Sigmoid colon (tissue), 6 donors: ENCODE measurements at regions not wholly inside any gene's neighbourhood (a gene's known extent, or its start where the extent isn't known, plus 50 kb on each side); places are given as distances from the start of the nearest gene placed in this dataset.
"Not testable (repeated sequence)": the region's sequence is repeated elsewhere in the genome, so short reads cannot be mapped to it uniquely, and the experiment has no call there.

ENCODE experiments used
- DNase-seq: peaks from one replicate; pipeline ENCODE4 v3.0.0-alpha.2; 2019
- H3K27ac ChIP-seq, 4 donors: fragments of 200-600 bp; sonication (generic); one replicate each; pipeline ENCODE4 v1.5.1; 2016 to 2019; ENCODE audit warnings: mild to moderate bottlenecking in 1 of 4
- H3K27me3 ChIP-seq, 3 donors: fragments of 200-600 bp; sonication (generic); one replicate each; pipeline ENCODE4 v1.5.1; 2019; ENCODE audit warnings: mild to moderate bottlenecking in 1 of 3
- H3K36me3 ChIP-seq, 4 donors: fragments of 200-600 bp; sonication (generic); one replicate each; pipeline ENCODE4 v1.5.1; 2016 to 2019
- H3K4me1 ChIP-seq, 4 donors: fragments of 200-600 bp; sonication (generic); one replicate each; pipeline ENCODE4 v1.5.1; 2017 to 2019
- H3K4me3 ChIP-seq, 4 donors: fragments of 200-600 bp; sonication (generic); one replicate each; pipeline ENCODE4 v1.5.1; 2017 to 2019; ENCODE audit warnings: mild to moderate bottlenecking in 2 of 4, moderate library complexity in 1 of 4
- H3K9me3 ChIP-seq, 4 donors: fragments of 200-600 bp in 3 of 4; sonication (generic) in 3 of 4; one replicate each; pipeline versions ENCODE4 v1.5.1 to v1.6.1; 2013 to 2019
- EP300 ChIP-seq, 4 donors: sonication (generic); formaldehyde crosslinking; IDR thresholded peaks; one replicate each; pipeline ENCODE4 v1.6.1; 2017; ENCODE audit warnings: antibody characterized with exemption in 4 of 4
- POLR2A ChIP-seq, 2 donors: fragments of 450-650 bp; IDR thresholded peaks; one replicate each; pipeline ENCODE4 v1.6.1; 2016; ENCODE audit warnings: antibody characterized with exemption in 2 of 2, mild to moderate bottlenecking in 2 of 2, moderate library complexity in 2 of 2
- POLR2AphosphoS5 ChIP-seq, 4 donors: sonication (generic); formaldehyde crosslinking; IDR thresholded peaks; one replicate each; pipeline ENCODE4 v1.6.1; 2017; ENCODE audit warnings: antibody characterized with exemption in 4 of 4
- WGBS, 2 donors: extraction: QIAGEN DNeasy Blood & Tissue Kit; methylation state at CpG; one replicate each; pipeline ENCODE4 v1.1.7; 2013; 5-methylcytosine and 5-hydroxymethylcytosine counted together
- intact Hi-C: fragments of 100-400 bp; cut with DNase I; formaldehyde crosslinking; loops from one replicate; pipeline ENCODE4 v1.15.1; 2023
- TF ChIP-seq, protein P1 (sequence below), 4 experiments: fragments of 450-650 bp in 3 of 4; fragments of 200-600 bp in 1 of 4; IDR thresholded peaks; one replicate each; pipeline ENCODE4 v1.5.1; 2016 to 2019; ENCODE audit warnings: antibody characterized with exemption in 4 of 4, mild to moderate bottlenecking in 3 of 4, moderate library complexity in 2 of 4
- donor health status: healthy with polysubstance abuse.
- donor health status: healthy.

DNA sequence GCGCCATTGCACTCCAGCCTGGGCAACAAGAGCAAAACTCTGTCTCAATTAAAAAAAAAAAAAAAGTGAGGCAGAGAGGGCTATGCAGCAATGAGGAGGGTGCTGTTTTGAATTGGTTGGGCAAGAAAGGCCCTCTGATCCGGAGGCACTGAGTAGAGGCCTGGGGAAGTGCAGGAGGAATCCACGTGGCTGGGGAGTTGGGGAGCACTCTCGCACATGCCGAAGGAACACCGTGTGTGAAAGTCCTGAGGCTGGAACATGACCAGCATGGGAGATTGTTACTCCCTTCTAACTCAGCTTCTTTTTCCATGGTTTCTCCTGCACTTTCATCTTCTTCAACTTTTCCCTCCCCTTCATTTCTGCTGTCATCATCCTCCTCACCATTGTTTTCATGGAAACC lies 347.9 kb upstream of the HS6ST1 start:
- intact Hi-C loops, result no loop called here
- H3K9me3 ChIP-seq, result no peaks in the 10 kb centered on the region
- no peaks in the 10 kb centered on the region for H3K27me3 ChIP-seq
- no peak overlapping the region for H3K27ac ChIP-seq
- no peaks in the 10 kb centered on the region for H3K36me3 ChIP-seq
- no peak overlapping the region for H3K4me3 ChIP-seq
- H3K4me1 ChIP-seq, result no peaks in the 10 kb centered on the region
- no peak for TF ChIP-seq EP300 (IDR thresholded peaks at IDR 0.05)
- TF ChIP-seq, protein P1, sequence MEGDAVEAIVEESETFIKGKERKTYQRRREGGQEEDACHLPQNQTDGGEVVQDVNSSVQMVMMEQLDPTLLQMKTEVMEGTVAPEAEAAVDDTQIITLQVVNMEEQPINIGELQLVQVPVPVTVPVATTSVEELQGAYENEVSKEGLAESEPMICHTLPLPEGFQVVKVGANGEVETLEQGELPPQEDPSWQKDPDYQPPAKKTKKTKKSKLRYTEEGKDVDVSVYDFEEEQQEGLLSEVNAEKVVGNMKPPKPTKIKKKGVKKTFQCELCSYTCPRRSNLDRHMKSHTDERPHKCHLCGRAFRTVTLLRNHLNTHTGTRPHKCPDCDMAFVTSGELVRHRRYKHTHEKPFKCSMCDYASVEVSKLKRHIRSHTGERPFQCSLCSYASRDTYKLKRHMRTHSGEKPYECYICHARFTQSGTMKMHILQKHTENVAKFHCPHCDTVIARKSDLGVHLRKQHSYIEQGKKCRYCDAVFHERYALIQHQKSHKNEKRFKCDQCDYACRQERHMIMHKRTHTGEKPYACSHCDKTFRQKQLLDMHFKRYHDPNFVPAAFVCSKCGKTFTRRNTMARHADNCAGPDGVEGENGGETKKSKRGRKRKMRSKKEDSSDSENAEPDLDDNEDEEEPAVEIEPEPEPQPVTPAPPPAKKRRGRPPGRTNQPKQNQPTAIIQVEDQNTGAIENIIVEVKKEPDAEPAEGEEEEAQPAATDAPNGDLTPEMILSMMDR (IDR thresholded peaks at IDR 0.05), result no peak
- no peak for TF ChIP-seq POLR2AphosphoS5 (IDR thresholded peaks at IDR 0.05)
- TF ChIP-seq POLR2A (IDR thresholded peaks at IDR 0.05), result no peak
- no peak for DNase-seq
- 89 to 90% methylated on average over 6 of the region's 6 CpGs for WGBS, 2 donors

DNA sequence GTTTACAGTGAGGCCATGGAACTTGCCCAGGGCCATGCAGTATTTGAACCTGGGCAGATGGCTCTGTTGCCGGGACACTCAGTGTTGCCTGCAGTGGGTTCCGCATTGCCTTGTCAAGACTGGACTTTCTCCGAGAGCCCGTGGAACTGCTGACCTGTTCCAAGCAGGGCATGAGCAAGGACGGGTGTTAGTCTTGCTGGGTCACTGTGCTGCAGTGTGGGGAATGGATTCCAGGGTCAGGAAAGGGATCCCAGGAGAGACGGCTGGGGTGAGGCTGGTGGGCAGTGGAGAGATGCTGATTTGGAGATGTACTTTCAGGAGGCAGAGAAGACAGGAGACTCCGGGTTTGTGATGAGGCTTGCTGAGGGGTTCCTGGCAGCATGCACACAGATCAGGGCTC lies 348.7 kb upstream of the HS6ST1 start:
- TF ChIP-seq POLR2A (IDR thresholded peaks at IDR 0.05), result no peak
- no peak for TF ChIP-seq POLR2AphosphoS5 (IDR thresholded peaks at IDR 0.05)
- no peak for TF ChIP-seq EP300 (IDR thresholded peaks at IDR 0.05)
- TF ChIP-seq, protein P1 (IDR thresholded peaks at IDR 0.05), result no peak
- Histone ChIP-seq H3K4me1 (no peaks in the 10 kb centered on the region), H3K36me3 (no peaks in the 10 kb centered on the region), H3K4me3 (no peak overlapping the region), H3K9me3 (no peaks in the 10 kb centered on the region), H3K27ac (no peak overlapping the region), H3K27me3 (no peaks in the 10 kb centered on the region)
- intact Hi-C loops, result no loop called here
- DNase-seq, result no peak
- WGBS, 2 donors, result 86 to 94% methylated on average over 7 of the region's 7 CpGs

DNA sequence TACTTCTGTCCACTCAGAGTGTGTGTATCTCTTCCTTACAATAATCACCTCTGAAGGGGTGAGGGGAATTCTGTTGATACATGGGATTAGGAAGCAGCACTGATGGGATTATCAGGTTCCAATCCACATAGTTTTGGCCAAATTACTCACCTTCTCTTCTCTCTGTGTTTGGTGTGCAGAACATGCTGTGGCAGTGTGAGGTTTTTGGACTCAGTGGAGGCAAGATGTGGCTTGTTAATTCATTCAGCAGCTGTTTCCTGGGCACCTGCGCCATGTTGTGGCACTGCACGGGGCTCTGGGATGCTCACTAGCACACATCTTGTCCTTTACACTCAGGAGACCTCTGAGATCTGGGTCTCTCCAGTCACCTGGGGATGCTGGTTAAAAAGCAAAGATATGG lies 350.3 kb upstream of the HS6ST1 start:
- 57 to 84% methylated on average over 2 of the region's 2 CpGs for WGBS, 2 donors
- DNase-seq, result no peak
- H3K9me3 ChIP-seq, result no peaks in the 10 kb centered on the region
- H3K27ac ChIP-seq, result no peak overlapping the region
- intact Hi-C loops, result no loop called here
- no peaks in the 10 kb centered on the region for H3K4me1 ChIP-seq
- no peaks in the 10 kb centered on the region for H3K36me3 ChIP-seq
- TF ChIP-seq EP300 (IDR thresholded peaks at IDR 0.05) (no peak), POLR2AphosphoS5 (IDR thresholded peaks at IDR 0.05) (no peak), POLR2A (IDR thresholded peaks at IDR 0.05) (no peak)
- TF ChIP-seq, protein P1 (IDR thresholded peaks at IDR 0.05), result no peak
- H3K27me3 ChIP-seq, result no peaks in the 10 kb centered on the region
- no peak overlapping the region for H3K4me3 ChIP-seq

GRCh38 chr2:128670066-128670465 lies 351.4 kb upstream of the HS6ST1 start:
- no peak for DNase-seq
- TF ChIP-seq POLR2AphosphoS5 (IDR thresholded peaks at IDR 0.05), result no peak
- no peak for TF ChIP-seq EP300 (IDR thresholded peaks at IDR 0.05)
- TF ChIP-seq, protein P1 (IDR thresholded peaks at IDR 0.05), result no peak
- TF ChIP-seq POLR2A (IDR thresholded peaks at IDR 0.05), result no peak
- Histone ChIP-seq H3K4me1 (no peaks in the 10 kb centered on the region), H3K27me3 (no peaks in the 10 kb centered on the region), H3K9me3 (no peaks in the 10 kb centered on the region), H3K27ac (no peak overlapping the region), H3K4me3 (no peak overlapping the region), H3K36me3 (no peaks in the 10 kb centered on the region)
- WGBS, 2 donors, result 89 to 97% methylated on average over 1 of the region's 1 CpG
- intact Hi-C loops, result no loop called here

DNA sequence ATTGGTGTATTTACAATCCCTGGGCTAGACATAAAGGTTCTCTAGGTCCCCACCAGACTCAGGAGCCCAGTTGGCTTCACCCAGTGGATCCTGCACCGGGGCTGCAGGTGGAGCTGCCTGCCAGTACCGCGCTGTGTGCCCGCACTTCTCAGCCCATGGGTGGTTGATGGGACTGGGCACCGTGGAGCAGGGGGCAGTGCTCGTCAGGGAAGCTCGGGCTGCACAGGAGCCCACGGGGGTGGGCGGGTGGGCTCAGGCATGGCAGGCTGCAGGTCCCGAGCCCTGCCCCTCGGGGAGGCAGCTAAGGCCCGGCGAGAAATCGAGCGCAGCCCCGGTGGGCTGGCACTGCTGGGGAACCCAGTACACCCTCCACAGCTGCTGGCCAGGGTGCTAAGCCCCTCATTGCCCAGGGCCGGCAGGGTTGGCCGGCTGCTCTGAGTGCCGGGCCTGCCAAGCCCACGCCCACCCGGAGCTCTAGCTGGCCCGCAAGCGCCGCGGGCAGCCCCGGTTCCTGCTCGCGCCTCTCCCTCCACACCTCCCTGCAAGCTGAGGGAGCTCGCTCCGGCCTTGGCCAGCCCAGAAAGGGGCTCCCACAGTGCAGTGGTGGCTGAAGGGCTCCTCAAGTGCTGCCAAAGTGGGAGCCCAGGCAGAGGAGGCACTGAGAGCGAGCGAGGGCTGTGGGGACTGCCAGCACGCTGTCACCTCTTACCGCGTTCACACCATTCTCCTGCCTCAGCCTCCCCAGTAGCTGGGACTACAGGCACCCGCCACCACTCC lies 353.5 kb upstream of the HS6ST1 start:
- H3K27ac ChIP-seq, H3K4me3 ChIP-seq, H3K4me1 ChIP-seq, H3K27me3 ChIP-seq, H3K9me3 ChIP-seq, DNase-seq, intact Hi-C loops, H3K36me3 ChIP-seq: not testable (repeated sequence)
- 93 to 96% methylated on average over 36 of the region's 36 CpGs for WGBS, 2 donors

DNA sequence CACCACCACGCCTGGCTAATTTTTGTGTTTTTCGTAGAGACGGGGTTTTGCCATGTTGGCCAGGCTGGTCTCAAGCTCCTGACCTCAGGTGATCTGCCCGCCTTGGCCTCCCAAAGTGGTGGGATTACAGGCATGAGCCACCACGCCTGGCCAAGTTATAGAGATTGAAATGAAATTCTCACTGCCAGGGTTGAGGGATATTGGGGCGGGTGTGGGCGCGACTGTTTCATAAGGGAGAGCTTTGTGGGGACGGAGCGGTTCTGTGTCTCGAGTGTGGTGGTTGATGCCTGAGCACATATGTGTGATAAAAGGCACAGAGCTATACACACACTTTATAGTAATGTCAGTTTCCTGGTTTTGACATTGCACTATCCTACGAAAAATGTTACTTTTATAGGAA lies 361.0 kb upstream of the HS6ST1 start:
- DNase-seq, H3K4me1 ChIP-seq, H3K36me3 ChIP-seq, H3K27ac ChIP-seq, H3K4me3 ChIP-seq, intact Hi-C loops, H3K9me3 ChIP-seq, H3K27me3 ChIP-seq: not testable (repeated sequence)
- 87 to 89% methylated on average over 12 of the region's 12 CpGs for WGBS, 2 donors
